Osteoblast (primary cell): ENCODE measurements at regions not wholly inside any gene's neighbourhood (a gene's known extent, or its start where the extent isn't known, plus 50 kb on each side); places are given as distances from the start of the nearest gene placed in this dataset.

Experiments
- DNase-seq: peaks from one replicate; pipeline ENCODE4 v3.0.0; 2011; ENCODE audit warnings: low spot score, mixed read lengths; ENCODE audit not compliant: insufficient read length; ENCODE audit errors: missing footprints
- H2AFZ ChIP-seq: 2 replicates; pipeline ENCODE4 v1.6.0; 2011; ENCODE audit warnings: mild to moderate bottlenecking, low read length
- H3K27ac ChIP-seq: 2 replicates; pipeline ENCODE4 v1.5.1; 2011; ENCODE audit warnings: mild to moderate bottlenecking, low read depth, low read length, moderate library complexity
- H3K27me3 ChIP-seq: 2 replicates; pipeline ENCODE4 v1.6.0; 2012; ENCODE audit warnings: mild to moderate bottlenecking, control low read depth, inconsistent platforms, low read length, moderate library complexity; ENCODE audit not compliant: insufficient read depth
- H3K36me3 ChIP-seq: 2 replicates; pipeline ENCODE4 v1.5.1; 2011; ENCODE audit warnings: mild to moderate bottlenecking, low read length, control low read depth, moderate library complexity; ENCODE audit not compliant: insufficient read depth
- H3K4me1 ChIP-seq: 2 replicates; pipeline ENCODE4 v1.5.1; 2011; ENCODE audit warnings: mild to moderate bottlenecking, low read length, control low read depth, moderate library complexity; ENCODE audit not compliant: insufficient read depth
- H3K4me2 ChIP-seq: 2 replicates; pipeline ENCODE4 v1.6.0; 2011; ENCODE audit warnings: mild to moderate bottlenecking, low read length; ENCODE audit not compliant: insufficient read depth
- H3K4me3 ChIP-seq: fragments of 200-600 bp; sonication (generic); 3 replicates; pipeline ENCODE4 v1.5.1; 2012; ENCODE audit warnings: mild to moderate bottlenecking, low read length, inconsistent platforms; ENCODE audit not compliant: insufficient read depth
- H3K79me2 ChIP-seq: 2 replicates; pipeline ENCODE4 v1.6.0; 2012; ENCODE audit warnings: mild to moderate bottlenecking, low read length, control low read depth, inconsistent platforms; ENCODE audit not compliant: insufficient read depth
- H3K9me3 ChIP-seq: 2 replicates; pipeline ENCODE4 v1.5.1; 2011; ENCODE audit warnings: low read depth, low read length, control low read depth
- H4K20me1 ChIP-seq: 2 replicates; pipeline ENCODE4 v1.6.0; 2012; ENCODE audit warnings: mild to moderate bottlenecking, low read length, control low read depth; ENCODE audit not compliant: insufficient read depth
- CTCF ChIP-seq: IDR thresholded peaks from 2 replicates; pipeline ENCODE4 v1.5.1; 2011; ENCODE audit warnings: mild to moderate bottlenecking, low read depth, low read length, moderate library complexity; ENCODE audit errors: extremely low read depth

GRCh38 chr2:15069149-15069548 lies 436.6 kb downstream of the LRATD1 start:
- TF ChIP-seq CTCF, result no peak
- H3K4me3 ChIP-seq, result no peak overlapping the region
- DNase-seq, result no peak

GRCh38 chr2:15072836-15073235 lies 440.3 kb downstream of the LRATD1 start:
- DNase-seq, result no peak
- Histone ChIP-seq H3K36me3 (no peaks in the 10 kb centered on the region), H3K27ac (no peak overlapping the region), H3K4me2 (no peak overlapping the region), H3K27me3 (no peaks in the 10 kb centered on the region), H3K4me1 (no peaks in the 10 kb centered on the region), H3K79me2 (no peaks in the 10 kb centered on the region), H2AFZ (no peak overlapping the region), H4K20me1 (no peaks in the 10 kb centered on the region), H3K9me3 (no peaks in the 10 kb centered on the region), H3K4me3 (no peak overlapping the region)
- no peak for TF ChIP-seq CTCF

More at GRCh38 chr2:15069149-15069548, 436.6 kb downstream of the LRATD1 start:
- Histone ChIP-seq H4K20me1 (no peaks in the 10 kb centered on the region), H2AFZ (no peak overlapping the region), H3K27me3 (no peaks in the 10 kb centered on the region), H3K36me3 (no peaks in the 10 kb centered on the region), H3K79me2 (no peaks in the 10 kb centered on the region), H3K27ac (no peak overlapping the region), H3K4me1 (no peaks in the 10 kb centered on the region), H3K9me3 (no peaks in the 10 kb centered on the region), H3K4me2 (no peak overlapping the region)

- no peaks in the 10 kb centered on the region for H3K36me3 ChIP-seq
- H3K4me2 ChIP-seq, result no peak overlapping the region
- H3K4me1 ChIP-seq, result no peaks in the 10 kb centered on the region
- no peak overlapping the region for H2AFZ ChIP-seq
- no peak overlapping the region for H3K4me3 ChIP-seq
- H3K27ac ChIP-seq, result no peak overlapping the region
- no peaks in the 10 kb centered on the region for H3K9me3 ChIP-seq
- H4K20me1 ChIP-seq, result no peaks in the 10 kb centered on the region
- H3K79me2 ChIP-seq, result no peaks in the 10 kb centered on the region
- no peaks in the 10 kb centered on the region for H3K27me3 ChIP-seq
- TF ChIP-seq CTCF, result no peak
- DNase-seq, result no peak
Measured at GRCh38 chr2:15073664-15074063, 441.1 kb downstream of the LRATD1 start.

GRCh38 chr2:15074319-15074718 lies 441.8 kb downstream of the LRATD1 start:
- no peak overlapping the region for H3K4me2 ChIP-seq
- no peak for DNase-seq
- no peak overlapping the region for H2AFZ ChIP-seq
- no peaks in the 10 kb centered on the region for H3K27me3 ChIP-seq
- H3K36me3 ChIP-seq, result no peaks in the 10 kb centered on the region
- H3K4me1 ChIP-seq, result no peaks in the 10 kb centered on the region
- no peak overlapping the region for H3K27ac ChIP-seq
- no peak for TF ChIP-seq CTCF
- H3K4me3 ChIP-seq, result no peak overlapping the region
- H3K79me2 ChIP-seq, result no peaks in the 10 kb centered on the region
- H3K9me3 ChIP-seq, result no peaks in the 10 kb centered on the region
- H4K20me1 ChIP-seq, result no peaks in the 10 kb centered on the region
